Tibial artery (tissue), 4 donors: ENCODE measurements at regions not wholly inside any gene's neighbourhood (a gene's known extent, or its start where the extent isn't known, plus 50 kb on each side); places are given as distances from the start of the nearest gene placed in this dataset.

ENCODE experiments used
- DNase-seq, 2 donors: peaks; one replicate each; pipeline ENCODE4 v3.0.0-alpha.2; 2019
- H3K27ac ChIP-seq, 2 donors: fragments of 200-600 bp; sonication (generic) in 1 of 2; 1 replicate in 1 of 2; 2 replicates in 1 of 2; pipeline ENCODE4 v1.5.1; 2018 to 2019; ENCODE audit warnings: mild to moderate bottlenecking in 1 of 2
- H3K27me3 ChIP-seq, 2 donors: fragments of 200-600 bp; sonication (generic) in 1 of 2; one replicate each; pipeline versions ENCODE4 v1.5.1 to v1.6.0; 2016 to 2019
- H3K36me3 ChIP-seq, 3 donors: fragments of 200-600 bp; sonication (generic) in 2 of 3; one replicate each; pipeline ENCODE4 v1.5.1; 2016 to 2019; ENCODE audit warnings: mild to moderate bottlenecking in 2 of 3
- H3K4me1 ChIP-seq, 4 donors: fragments of 200-600 bp; sonication (generic) in 2 of 4; 1 replicate in 3 of 4; 2 replicates in 1 of 4; pipeline ENCODE4 v1.5.1; 2016 to 2019
- H3K4me3 ChIP-seq, 2 donors: fragments of 200-600 bp; sonication (generic) in 1 of 2; 1 replicate in 1 of 2; 2 replicates in 1 of 2; pipeline ENCODE4 v1.5.1; 2018 to 2019; ENCODE audit warnings: mild to moderate bottlenecking in 2 of 2
- H3K9me3 ChIP-seq, 3 donors: fragments of 200-600 bp; sonication (generic) in 1 of 3; one replicate each; pipeline ENCODE4 v1.5.1; 2016 to 2019
- CTCF ChIP-seq, 2 experiments: fragments of 200-600 bp in 1 of 2; fragments of 450-650 bp in 1 of 2; IDR thresholded peaks; one replicate each; pipeline ENCODE4 v1.5.1; 2017 to 2019; ENCODE audit warnings: antibody characterized with exemption in 2 of 2, mild to moderate bottlenecking in 1 of 2, moderate library complexity in 1 of 2
- intact Hi-C: fragments of 100-400 bp; cut with DNase I; formaldehyde crosslinking; loops from one replicate; pipeline ENCODE4 v1.15.0; 2023; ENCODE audit warnings: low total_unique reads

- H3K9me3 ChIP-seq: no peaks in the 10 kb centered on the region
- no peak overlapping the region for H3K27ac ChIP-seq
- peaks cover 0 to 8% of the 10 kb centered on the region in 2 donors for H3K27me3 ChIP-seq
- H3K36me3 ChIP-seq: no peaks in the 10 kb centered on the region
- H3K4me3 ChIP-seq: no peak overlapping the region
- intact Hi-C loops: no loop called here
- TF ChIP-seq CTCF (IDR thresholded peaks at IDR 0.05): no peak
- no peak for DNase-seq
- no peaks in the 10 kb centered on the region for H3K4me1 ChIP-seq
Measured at GRCh38 chr20:61186771-61187472, 65.1 kb upstream of the CDH4 start.

GRCh38 chr20:61189534-61189933, 62.5 kb upstream of the CDH4 start:
- H3K9me3 ChIP-seq: peaks cover 0 to 7% (median 6%) of the 10 kb centered on the region in 3 donors
- no peaks in the 10 kb centered on the region for H3K4me1 ChIP-seq
- H3K27me3 ChIP-seq: peaks cover 0 to 8% of the 10 kb centered on the region in 2 donors
- intact Hi-C loops: no loop called here
- no peak for TF ChIP-seq CTCF (IDR thresholded peaks at IDR 0.05)
- H3K36me3 ChIP-seq: no peaks in the 10 kb centered on the region
- no peak overlapping the region for H3K4me3 ChIP-seq
- DNase-seq: no peak
- H3K27ac ChIP-seq: no peak overlapping the region

GRCh38 chr20:61191096-61191495, 61.0 kb upstream of the CDH4 start:
- H3K27me3 ChIP-seq: peaks cover 0 to 11% of the 10 kb centered on the region in 2 donors
- no peak for TF ChIP-seq CTCF (IDR thresholded peaks at IDR 0.05)
- no peaks in the 10 kb centered on the region for H3K4me1 ChIP-seq
- H3K27ac ChIP-seq: no peak overlapping the region
- peaks cover 0 to 7% (median 6%) of the 10 kb centered on the region in 3 donors for H3K9me3 ChIP-seq
- no peak overlapping the region for H3K4me3 ChIP-seq
- DNase-seq: no peak
- no peaks in the 10 kb centered on the region for H3K36me3 ChIP-seq
- intact Hi-C loops: no loop called here

- H3K9me3 ChIP-seq: peaks cover 0 to 7% (median 6%) of the 10 kb centered on the region in 3 donors
- intact Hi-C loops: no loop called here
- no peak for DNase-seq
- no peaks in the 10 kb centered on the region for H3K4me1 ChIP-seq
- no peak for TF ChIP-seq CTCF (IDR thresholded peaks at IDR 0.05)
- H3K27me3 ChIP-seq: peaks cover 0 to 9% of the 10 kb centered on the region in 2 donors
- H3K4me3 ChIP-seq: no peak overlapping the region
- H3K36me3 ChIP-seq: no peaks in the 10 kb centered on the region
- no peak overlapping the region for H3K27ac ChIP-seq
Measured at GRCh38 chr20:61192337-61192950, 59.6 kb upstream of the CDH4 start.

GRCh38 chr20:61193164-61193563, 58.9 kb upstream of the CDH4 start:
- Histone ChIP-seq H3K4me3 (no peak overlapping the region), H3K4me1 (no peaks in the 10 kb centered on the region), H3K36me3 (no peaks in the 10 kb centered on the region), H3K9me3 (peaks cover 0 to 7% (median 6%) of the 10 kb centered on the region in 3 donors), H3K27me3 (peaks cover 0 to 3% of the 10 kb centered on the region in 2 donors), H3K27ac (no peak overlapping the region)
- intact Hi-C loops: no loop called here
- no peak for DNase-seq
- TF ChIP-seq CTCF (IDR thresholded peaks at IDR 0.05): no peak
